Activated T-helper 2 cell treated with anti-CD3 and anti-CD28 coated beads, Interferon-gamma antibody, Interleukin-2, Interleukin-4, amounts not matched to agents 10 μg/mL and 5 μg/mL and 100 μg/mL, durations not matched to agents 14 hours and 24 hours and 36 hours (primary cell): ENCODE measurements at regions not wholly inside any gene's neighbourhood (a gene's known extent, or its start where the extent isn't known, plus 50 kb on each side); places are given as distances from the start of the nearest gene placed in this dataset.
"Not testable (repeated sequence)": the region's sequence is repeated elsewhere in the genome, so short reads cannot be mapped to it uniquely, and the experiment has no call there.

Experiments used
- DNase-seq: peaks from one replicate; pipeline ENCODE4 v3.0.0; 2021; ENCODE audit warnings: low spot score
- H3K27ac Mint-ChIP-seq: one replicate; pipeline ENCODE4 v1.8.0; 2021; ENCODE audit warnings: mixed read lengths
- H3K27me3 Mint-ChIP-seq: one replicate; pipeline ENCODE4 v1.8.0; 2021; ENCODE audit warnings: low read depth, mixed read lengths
- H3K36me3 Mint-ChIP-seq: one replicate; pipeline ENCODE4 v1.8.0; 2021; ENCODE audit warnings: low read depth, mixed read lengths
- H3K4me1 Mint-ChIP-seq: one replicate; pipeline ENCODE4 v1.8.0; 2021; ENCODE audit warnings: low read depth, mixed read lengths
- H3K4me3 Mint-ChIP-seq: one replicate; pipeline ENCODE4 v1.8.0; 2021; ENCODE audit warnings: low read depth, mild to moderate bottlenecking, moderate library complexity, mixed read lengths
- H3K9me3 Mint-ChIP-seq: one replicate; pipeline ENCODE4 v1.8.0; 2021; ENCODE audit warnings: mixed read lengths
- intact Hi-C: fragments of 100-400 bp; cut with micrococcal nuclease; formaldehyde crosslinking; loops from one replicate; pipeline ENCODE4 v1.15.1; 2023

DNA sequence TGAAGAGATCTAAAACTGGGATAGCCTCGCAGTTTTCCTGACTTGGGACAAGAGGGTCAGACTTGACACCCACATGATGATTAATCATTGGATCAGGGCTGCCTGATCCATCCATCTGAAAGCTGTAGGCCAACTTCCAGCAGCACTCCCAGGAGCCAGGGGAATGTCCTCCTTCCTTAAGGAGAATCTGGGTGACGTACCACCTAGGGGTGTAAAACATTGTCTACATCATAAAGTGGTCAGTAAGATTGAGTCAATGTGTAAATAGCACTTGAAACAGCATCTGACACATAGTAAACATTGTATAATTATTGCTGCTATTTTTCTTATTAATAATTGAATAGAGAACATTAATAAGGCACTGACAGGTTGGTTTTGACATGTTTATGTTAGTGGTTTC is 392.8 kb downstream of the JRKL start:
- no peak overlapping the region for H3K4me3 Mint-ChIP-seq
- H3K9me3 Mint-ChIP-seq = no peaks in the 10 kb centered on the region
- H3K4me1 Mint-ChIP-seq = no peaks in the 10 kb centered on the region
- H3K36me3 Mint-ChIP-seq = no peaks in the 10 kb centered on the region
- H3K27me3 Mint-ChIP-seq = no peaks in the 10 kb centered on the region
- no peak for DNase-seq
- no peak overlapping the region for H3K27ac Mint-ChIP-seq
- intact Hi-C loops = no loop called here

DNA sequence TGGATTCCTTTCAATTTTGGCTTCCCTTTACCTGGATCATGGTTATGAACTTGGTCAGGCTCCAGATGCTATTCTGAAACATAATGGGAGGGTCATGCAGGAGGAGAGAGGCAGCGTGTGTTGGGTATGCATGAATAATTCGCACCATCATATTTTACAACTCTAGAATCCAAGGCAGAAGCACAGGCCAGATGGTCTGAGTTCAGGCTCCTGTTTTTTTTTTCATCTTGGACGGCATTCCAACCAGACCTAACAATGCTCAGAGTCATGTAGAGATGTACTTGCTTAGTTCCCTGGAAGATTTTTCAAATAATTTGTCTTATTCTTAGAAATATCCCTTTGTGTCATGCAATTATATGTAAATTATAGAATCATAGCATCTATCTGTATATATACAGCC is 393.5 kb downstream of the JRKL start:
- no peaks in the 10 kb centered on the region for H3K36me3 Mint-ChIP-seq
- H3K4me1 Mint-ChIP-seq = no peaks in the 10 kb centered on the region
- intact Hi-C loops = no loop called here
- no peak overlapping the region for H3K4me3 Mint-ChIP-seq
- DNase-seq = no peak
- no peak overlapping the region for H3K27ac Mint-ChIP-seq
- H3K27me3 Mint-ChIP-seq = no peaks in the 10 kb centered on the region
- H3K9me3 Mint-ChIP-seq = no peaks in the 10 kb centered on the region

DNA sequence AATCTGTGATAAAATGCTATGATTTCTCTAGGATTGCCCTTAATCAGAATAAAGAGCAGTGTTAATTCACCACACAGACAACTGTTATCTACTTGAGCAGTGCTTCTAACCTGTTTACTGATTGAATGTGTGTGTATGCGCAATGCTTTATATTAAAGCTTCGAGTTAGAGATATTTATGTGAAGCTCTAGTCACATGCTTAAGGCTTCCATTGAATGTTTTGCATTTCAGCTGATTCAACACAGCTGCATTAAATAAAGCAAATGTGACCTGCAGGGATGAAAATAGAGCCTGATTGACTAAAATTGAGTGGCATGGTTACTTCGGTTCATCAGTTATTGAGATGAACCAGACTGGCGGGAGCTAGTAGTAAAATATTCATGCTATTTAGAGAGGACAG is 395.3 kb downstream of the JRKL start:
- no peaks in the 10 kb centered on the region for H3K4me1 Mint-ChIP-seq
- H3K27me3 Mint-ChIP-seq = no peaks in the 10 kb centered on the region
- H3K27ac Mint-ChIP-seq = no peak overlapping the region
- intact Hi-C loops = no loop called here
- H3K36me3 Mint-ChIP-seq = no peaks in the 10 kb centered on the region
- H3K9me3 Mint-ChIP-seq = no peaks in the 10 kb centered on the region
- no peak for DNase-seq
- H3K4me3 Mint-ChIP-seq = no peak overlapping the region

DNA sequence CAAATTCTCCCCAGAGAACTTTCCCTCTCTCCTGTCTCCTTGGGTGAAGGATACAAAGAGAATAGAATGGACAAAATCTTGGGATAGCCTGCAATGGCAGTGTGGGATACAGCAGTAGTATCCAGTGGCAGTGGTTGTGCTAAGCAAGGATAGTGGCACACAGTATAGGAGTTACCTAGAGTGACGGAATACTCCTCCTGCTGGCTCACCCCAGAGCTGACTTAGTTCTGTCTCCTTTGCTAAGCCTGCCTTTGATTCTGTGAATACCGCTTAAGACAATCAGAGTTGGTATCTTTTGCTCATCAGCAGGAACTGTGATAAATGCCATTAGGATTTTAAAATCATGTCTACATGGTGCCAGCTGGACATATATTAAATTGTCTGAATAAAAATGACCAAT is 404.3 kb downstream of the JRKL start:
- Mint-ChIP-seq H3K4me3 (no peak overlapping the region), H3K9me3 (no peaks in the 10 kb centered on the region), H3K4me1 (no peaks in the 10 kb centered on the region), H3K36me3 (no peaks in the 10 kb centered on the region), H3K27me3 (no peaks in the 10 kb centered on the region), H3K27ac (no peak overlapping the region)
- intact Hi-C loops = no loop called here
- no peak for DNase-seq

DNA sequence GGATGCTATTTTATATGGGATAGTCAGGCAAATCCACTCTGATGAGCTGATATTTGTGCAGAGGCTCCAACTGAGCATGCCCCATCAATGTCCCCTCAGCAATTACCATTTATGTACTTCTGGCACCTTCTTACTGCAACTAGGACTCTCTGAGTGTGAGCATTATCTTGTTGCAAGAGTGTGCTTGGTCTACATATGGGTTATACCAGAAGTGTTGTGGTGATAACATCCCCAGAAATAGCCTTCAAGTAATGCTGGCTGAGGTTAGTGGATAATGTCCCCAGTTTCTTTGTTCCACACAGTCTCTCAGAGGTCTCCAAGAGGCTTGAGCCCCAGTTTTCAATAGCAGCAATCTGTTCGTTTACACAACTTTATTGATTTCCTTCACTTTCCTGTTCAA is 408.6 kb downstream of the JRKL start:
- H3K27me3 Mint-ChIP-seq = no peaks in the 10 kb centered on the region
- DNase-seq = no peak
- H3K27ac Mint-ChIP-seq = no peak overlapping the region
- no peaks in the 10 kb centered on the region for H3K4me1 Mint-ChIP-seq
- no peaks in the 10 kb centered on the region for H3K9me3 Mint-ChIP-seq
- no peak overlapping the region for H3K4me3 Mint-ChIP-seq
- H3K36me3 Mint-ChIP-seq = no peaks in the 10 kb centered on the region
- intact Hi-C loops = no loop called here

DNA sequence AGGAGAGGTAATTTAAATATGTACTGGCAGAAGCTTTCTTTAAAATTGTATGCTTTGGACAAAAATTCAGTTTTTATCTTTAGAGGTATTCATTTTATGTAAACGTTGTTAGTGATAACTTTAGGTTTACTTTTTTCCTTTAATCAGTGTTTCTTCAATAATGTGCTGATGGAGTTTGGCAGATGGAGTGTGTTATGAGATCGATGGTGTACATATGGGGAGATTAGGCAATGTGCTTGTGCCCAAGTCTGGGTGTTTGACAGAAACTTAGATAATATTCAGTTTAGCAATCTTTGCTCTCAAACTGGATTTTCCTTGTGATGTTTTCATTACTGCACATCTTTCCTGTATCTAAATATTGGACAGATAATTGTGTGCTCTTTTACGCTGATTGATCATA is 425.4 kb downstream of the JRKL start:
- no peaks in the 10 kb centered on the region for H3K4me1 Mint-ChIP-seq
- H3K4me3 Mint-ChIP-seq = no peak overlapping the region
- intact Hi-C loops = no loop called here
- no peak for DNase-seq
- no peak overlapping the region for H3K27ac Mint-ChIP-seq
- H3K27me3 Mint-ChIP-seq = no peaks in the 10 kb centered on the region
- peaks cover 4% of the 10 kb centered on the region for H3K9me3 Mint-ChIP-seq
- no peaks in the 10 kb centered on the region for H3K36me3 Mint-ChIP-seq

DNA sequence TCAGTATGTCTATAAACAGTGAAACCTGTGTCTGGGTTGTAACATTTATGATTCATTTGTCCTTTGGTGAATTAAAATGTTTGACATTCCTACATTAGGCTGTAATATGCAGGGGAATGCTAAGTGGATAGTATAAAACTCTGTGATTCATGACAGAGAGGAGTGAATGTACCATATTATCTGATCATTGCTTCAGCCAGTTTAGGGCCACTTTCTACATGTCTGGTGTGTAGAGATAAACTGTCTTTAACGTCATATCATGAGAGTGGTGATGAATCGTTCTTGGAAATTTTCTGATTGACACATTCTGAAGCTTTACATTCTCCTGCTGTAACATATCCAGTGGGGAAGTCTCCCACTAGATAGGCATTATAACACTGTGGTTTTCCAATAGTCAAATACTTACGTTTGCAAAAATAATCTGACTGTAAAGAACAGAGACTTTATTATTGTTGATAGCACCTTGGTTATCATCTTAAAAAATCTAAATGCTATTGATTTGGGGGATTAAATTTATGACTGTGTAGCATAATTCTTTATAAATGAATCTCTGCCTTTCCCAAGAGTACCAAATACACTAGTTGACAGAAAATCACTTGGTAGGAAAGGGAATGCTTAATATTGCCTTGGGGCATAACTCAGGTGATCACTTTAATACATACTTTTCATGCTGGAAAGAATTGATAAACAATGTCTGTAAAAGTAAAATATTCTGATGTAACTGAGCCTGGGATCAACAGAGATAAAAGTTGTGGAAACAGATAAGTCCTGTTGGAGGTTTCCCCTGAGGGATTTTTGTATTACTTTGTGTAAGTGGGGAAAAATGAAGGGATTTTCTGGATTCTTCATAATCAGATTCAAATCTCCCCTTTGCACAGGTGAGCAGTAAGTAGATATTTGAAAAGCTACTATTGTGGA is 427.9 kb downstream of the JRKL start:
- Mint-ChIP-seq H3K36me3 (no peaks in the 10 kb centered on the region), H3K27me3 (no peaks in the 10 kb centered on the region), H3K9me3 (peaks cover 3% of the 10 kb centered on the region), H3K4me3 (no peak overlapping the region), H3K4me1 (no peaks in the 10 kb centered on the region), H3K27ac (no peak overlapping the region)
- intact Hi-C loops = no loop called here
- no peak for DNase-seq

DNA sequence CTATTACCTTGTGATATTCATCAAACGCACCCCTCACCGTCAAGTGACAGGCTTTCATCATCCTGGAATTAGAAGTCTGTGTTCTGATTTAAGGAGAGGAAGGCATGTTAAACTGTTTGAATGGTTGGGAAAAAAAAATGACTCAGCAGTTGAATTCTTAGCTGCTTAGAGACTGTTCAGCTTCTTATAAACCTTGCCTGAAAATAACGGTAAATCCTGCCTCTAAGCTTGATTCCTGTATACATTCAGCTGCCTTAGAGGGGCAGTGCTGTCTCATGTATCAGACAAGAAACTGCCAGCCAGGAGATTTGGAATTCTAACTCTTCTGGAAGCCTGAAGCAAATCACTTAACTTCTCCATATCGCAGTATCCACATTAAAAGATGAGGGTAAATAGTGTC is 437.4 kb downstream of the JRKL start:
- Mint-ChIP-seq H3K4me3 (no peak overlapping the region), H3K27me3 (no peaks in the 10 kb centered on the region), H3K4me1 (no peaks in the 10 kb centered on the region), H3K36me3 (no peaks in the 10 kb centered on the region), H3K27ac (no peak overlapping the region), H3K9me3 (no peaks in the 10 kb centered on the region)
- intact Hi-C loops = no loop called here
- DNase-seq = no peak

DNA sequence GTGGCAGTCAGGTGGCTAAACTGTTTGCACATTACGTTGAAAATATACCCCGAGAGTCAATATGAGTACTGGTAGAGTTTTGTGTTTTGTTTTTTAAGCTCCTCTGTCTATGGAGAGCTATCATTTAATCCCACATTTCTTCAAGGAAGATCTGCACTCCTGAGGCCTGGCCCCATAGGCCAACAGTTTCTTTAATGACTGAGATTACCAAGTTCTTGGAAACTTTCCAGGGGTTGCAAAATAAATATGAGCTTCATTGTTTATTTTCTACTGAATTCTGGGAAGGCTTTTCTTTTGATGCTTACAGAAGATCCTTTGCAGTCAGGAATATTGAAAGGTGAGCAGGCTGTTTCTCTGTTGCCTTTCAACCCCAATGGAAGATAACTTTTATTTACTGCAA is 452.0 kb downstream of the JRKL start:
- no peak for DNase-seq
- Mint-ChIP-seq H3K27me3 (no peaks in the 10 kb centered on the region), H3K4me3 (no peak overlapping the region), H3K9me3 (no peaks in the 10 kb centered on the region), H3K4me1 (no peaks in the 10 kb centered on the region), H3K27ac (no peak overlapping the region), H3K36me3 (no peaks in the 10 kb centered on the region)
- intact Hi-C loops = no loop called here

DNA sequence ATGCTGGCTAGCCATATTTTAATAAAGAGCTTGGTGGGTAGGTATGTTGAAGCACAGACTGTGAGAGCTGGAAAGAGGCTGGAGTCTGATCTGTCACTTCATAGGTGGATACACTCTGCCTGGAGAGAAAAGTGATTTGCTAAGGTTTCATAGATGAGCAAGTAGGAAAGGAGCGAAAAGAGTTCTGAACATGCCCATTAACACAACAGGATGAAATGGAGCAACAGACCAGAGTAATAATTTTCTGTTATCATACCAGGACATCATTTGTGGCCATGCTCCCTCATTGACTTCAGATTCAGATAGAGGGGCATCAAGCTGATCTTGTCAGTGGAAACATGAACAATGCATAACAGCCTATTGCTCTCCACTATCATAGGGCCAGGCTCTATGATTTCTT is 452.9 kb downstream of the JRKL start:
- Mint-ChIP-seq H3K9me3 (no peaks in the 10 kb centered on the region), H3K27ac (no peak overlapping the region), H3K4me3 (no peak overlapping the region), H3K27me3 (no peaks in the 10 kb centered on the region), H3K36me3 (no peaks in the 10 kb centered on the region), H3K4me1 (no peaks in the 10 kb centered on the region)
- intact Hi-C loops = no loop called here
- no peak for DNase-seq

DNA sequence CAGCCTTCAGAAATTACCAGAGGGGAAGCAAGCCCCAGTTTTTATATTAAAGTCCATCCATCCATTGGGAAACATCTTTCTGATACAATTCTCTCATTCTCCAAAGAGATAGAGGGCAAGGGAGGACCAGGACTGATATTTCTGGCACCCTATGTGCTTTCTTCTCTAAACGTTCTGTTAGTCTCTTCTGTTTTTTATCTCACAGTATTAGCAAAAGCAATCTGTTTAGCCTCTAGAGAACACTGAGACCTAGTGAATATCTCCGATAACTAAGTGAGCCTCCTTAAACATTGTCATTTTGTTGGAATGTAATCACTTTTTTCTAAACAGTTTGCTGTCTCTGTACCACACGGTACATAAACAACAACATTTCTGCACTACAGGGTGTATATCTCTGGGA is 464.6 kb downstream of the JRKL start:
- no peaks in the 10 kb centered on the region for H3K27me3 Mint-ChIP-seq
- H3K27ac Mint-ChIP-seq = no peak overlapping the region
- no peaks in the 10 kb centered on the region for H3K9me3 Mint-ChIP-seq
- H3K36me3 Mint-ChIP-seq = no peaks in the 10 kb centered on the region
- H3K4me1 Mint-ChIP-seq = no peaks in the 10 kb centered on the region
- no peak overlapping the region for H3K4me3 Mint-ChIP-seq
- intact Hi-C loops = no loop called here
- no peak for DNase-seq

DNA sequence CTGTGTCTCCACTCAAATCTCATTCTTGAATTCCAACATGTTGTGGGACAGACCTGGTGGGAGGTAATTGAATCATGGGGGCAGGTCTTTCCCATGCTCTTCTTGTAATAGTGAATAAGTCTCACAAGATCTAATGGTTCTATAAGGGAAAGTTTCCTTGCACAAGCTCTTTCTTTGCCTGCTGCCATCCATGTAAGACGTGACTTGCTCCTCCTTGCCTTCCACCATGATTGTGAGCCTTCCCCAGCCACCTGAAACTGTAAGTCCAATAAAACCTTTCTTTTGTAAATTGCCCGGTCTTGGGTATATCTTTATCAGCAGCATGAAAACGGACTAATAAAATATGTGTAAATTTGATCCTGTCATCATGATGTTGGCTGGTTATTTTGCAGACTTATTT is 471.9 kb downstream of the JRKL start:
- H3K4me1 Mint-ChIP-seq, H3K9me3 Mint-ChIP-seq, H3K36me3 Mint-ChIP-seq, H3K27ac Mint-ChIP-seq, H3K27me3 Mint-ChIP-seq, DNase-seq, H3K4me3 Mint-ChIP-seq, intact Hi-C loops: not testable (repeated sequence)

DNA sequence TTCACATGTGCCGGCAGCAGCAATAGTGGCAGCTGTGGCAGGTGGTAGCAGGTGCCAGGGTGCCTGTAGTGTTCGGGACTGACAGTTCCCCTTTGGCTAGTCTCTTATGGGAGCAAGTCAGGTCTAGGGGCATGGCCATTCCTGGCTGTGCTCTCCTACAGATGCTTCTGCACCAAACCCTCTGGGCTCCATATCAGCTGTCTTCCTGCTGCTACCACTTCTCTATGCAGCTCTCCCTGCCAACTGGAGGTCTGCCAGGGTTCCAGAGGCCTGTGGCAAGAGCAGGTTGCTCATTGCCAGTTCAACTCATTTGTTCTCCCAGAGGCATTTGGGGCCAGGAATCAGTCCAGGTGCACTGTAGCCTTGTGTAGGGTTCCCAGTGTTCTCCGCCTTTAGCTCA is 473.7 kb downstream of the JRKL start:
- no peaks in the 10 kb centered on the region for H3K4me1 Mint-ChIP-seq

DNA sequence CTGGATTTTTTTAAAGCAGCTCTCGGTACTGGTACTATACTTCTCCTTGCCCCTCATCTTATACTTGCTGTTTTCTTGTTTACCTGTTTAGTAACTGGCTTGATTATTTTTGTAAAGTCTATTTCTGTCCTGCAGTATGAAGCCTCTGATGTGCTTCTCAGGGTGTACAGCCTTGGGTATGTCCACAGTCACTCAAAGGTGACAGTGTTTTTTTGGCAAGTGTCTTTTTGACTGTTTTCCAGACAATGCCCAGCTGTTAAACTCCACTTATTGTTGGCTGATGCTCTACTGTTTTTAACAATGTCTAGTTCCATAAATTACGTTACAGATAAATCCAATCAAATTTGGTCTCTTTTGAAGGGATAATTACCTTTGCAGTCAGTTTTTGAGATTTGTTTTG is 475.2 kb downstream of the JRKL start:
- Mint-ChIP-seq H3K4me1 (no peaks in the 10 kb centered on the region), H3K9me3 (peaks cover 3% of the 10 kb centered on the region)

More for the DNA sequence above, 473.7 kb downstream of the JRKL start:
- H3K9me3 Mint-ChIP-seq = no peaks in the 10 kb centered on the region
- H3K27ac Mint-ChIP-seq = no peak overlapping the region
- intact Hi-C loops = no loop called here
- H3K4me3 Mint-ChIP-seq = no peak overlapping the region
- DNase-seq = no peak
- no peaks in the 10 kb centered on the region for H3K27me3 Mint-ChIP-seq
- no peaks in the 10 kb centered on the region for H3K36me3 Mint-ChIP-seq

More for the DNA sequence above, 475.2 kb downstream of the JRKL start:
- Mint-ChIP-seq H3K36me3 (no peaks in the 10 kb centered on the region), H3K4me3 (no peak overlapping the region), H3K27ac (no peak overlapping the region), H3K27me3 (no peaks in the 10 kb centered on the region)
- intact Hi-C loops = no loop called here
- DNase-seq = no peak
